Activated naive CD8-positive, alpha-beta T cell treated with anti-CD3 and anti-CD28 coated beads, Interleukin-2, amount 50 U/mL, for 24 hours (primary cell): ENCODE measurements at regions not wholly inside any gene's neighbourhood (a gene's known extent, or its start where the extent isn't known, plus 50 kb on each side); places are given as distances from the start of the nearest gene placed in this dataset.

Source experiments
- ATAC-seq: fragments of 150-1000 bp; cut with Tn5 transposase; one replicate; pipeline ENCODE4 v1.10.0; 2021
- DNase-seq: peaks from one replicate; pipeline ENCODE4 v3.0.0; 2021
- H3K27ac Mint-ChIP-seq: one replicate; pipeline ENCODE4 v1.8.0; 2021; ENCODE audit warnings: mild to moderate bottlenecking, mixed read lengths
- H3K27me3 Mint-ChIP-seq: one replicate; pipeline ENCODE4 v1.8.0; 2021; ENCODE audit warnings: mixed read lengths
- H3K36me3 Mint-ChIP-seq: one replicate; pipeline ENCODE4 v1.8.0; 2021; ENCODE audit warnings: low read depth, mixed read lengths
- H3K4me1 Mint-ChIP-seq: one replicate; pipeline ENCODE4 v1.8.0; 2021; ENCODE audit warnings: mixed read lengths
- H3K4me3 Mint-ChIP-seq: one replicate; pipeline ENCODE4 v1.8.0; 2021; ENCODE audit warnings: mild to moderate bottlenecking, moderate library complexity, mixed read lengths
- H3K9me3 Mint-ChIP-seq: one replicate; pipeline ENCODE4 v1.8.0; 2021; ENCODE audit warnings: mixed read lengths

GRCh38 chr6:4607793-4608192 is 168.4 kb upstream of the CDYL start:
- peaks cover 6% of the 10 kb centered on the region for H3K27me3 Mint-ChIP-seq
- no peaks in the 10 kb centered on the region for H3K9me3 Mint-ChIP-seq
- no peaks in the 10 kb centered on the region for H3K36me3 Mint-ChIP-seq
- peaks cover 23% of the 10 kb centered on the region for H3K4me1 Mint-ChIP-seq
- ATAC-seq (no peak), DNase-seq (no peak)
- no peak overlapping the region for H3K4me3 Mint-ChIP-seq
- H3K27ac Mint-ChIP-seq, result peak overlapping the region; percentile 33

GRCh38 chr6:4606821-4607704 is 169.1 kb upstream of the CDYL start:
- no peak for DNase-seq
- Mint-ChIP-seq H3K4me3 (no peak overlapping the region), H3K9me3 (no peaks in the 10 kb centered on the region), H3K36me3 (no peaks in the 10 kb centered on the region), H3K27ac (no peak overlapping the region), H3K27me3 (peaks cover 6% of the 10 kb centered on the region), H3K4me1 (peaks cover 23% of the 10 kb centered on the region)
- ATAC-seq, result no peak

GRCh38 chr6:4606016-4606415 is 170.2 kb upstream of the CDYL start:
- no peak for ATAC-seq
- H3K4me1 Mint-ChIP-seq, result peaks cover 22% of the 10 kb centered on the region
- H3K27ac Mint-ChIP-seq, result no peak overlapping the region
- DNase-seq, result no peak
- no peak overlapping the region for H3K4me3 Mint-ChIP-seq
- peaks cover 6% of the 10 kb centered on the region for H3K27me3 Mint-ChIP-seq
- no peaks in the 10 kb centered on the region for H3K9me3 Mint-ChIP-seq
- no peaks in the 10 kb centered on the region for H3K36me3 Mint-ChIP-seq

GRCh38 chr6:4603856-4604369 is 172.3 kb upstream of the CDYL start:
- ATAC-seq, result no peak
- DNase-seq, result no peak
- H3K9me3 Mint-ChIP-seq, result no peaks in the 10 kb centered on the region
- peaks cover 4% of the 10 kb centered on the region for H3K27me3 Mint-ChIP-seq
- no peak overlapping the region for H3K4me3 Mint-ChIP-seq
- peaks cover 15% of the 10 kb centered on the region for H3K4me1 Mint-ChIP-seq
- no peaks in the 10 kb centered on the region for H3K36me3 Mint-ChIP-seq
- no peak overlapping the region for H3K27ac Mint-ChIP-seq

GRCh38 chr6:4603291-4603690 is 172.9 kb upstream of the CDYL start:
- Mint-ChIP-seq H3K4me1 (peaks cover 15% of the 10 kb centered on the region), H3K27ac (no peak overlapping the region), H3K4me3 (no peak overlapping the region), H3K36me3 (no peaks in the 10 kb centered on the region), H3K27me3 (peaks cover 8% of the 10 kb centered on the region), H3K9me3 (no peaks in the 10 kb centered on the region)
- DNase-seq (no peak), ATAC-seq (no peak)

- DNase-seq (no peak), ATAC-seq (no peak)
- no peaks in the 10 kb centered on the region for H3K36me3 Mint-ChIP-seq
- peaks cover 8% of the 10 kb centered on the region for H3K27me3 Mint-ChIP-seq
- peaks cover 1% of the 10 kb centered on the region for H3K4me1 Mint-ChIP-seq
- H3K4me3 Mint-ChIP-seq, result no peak overlapping the region
- no peaks in the 10 kb centered on the region for H3K9me3 Mint-ChIP-seq
- no peak overlapping the region for H3K27ac Mint-ChIP-seq
These were observed 176.3 kb upstream of the CDYL start for GRCh38 chr6:4599924-4600323.

GRCh38 chr6:4598384-4598995 is 177.7 kb upstream of the CDYL start:
- H3K9me3 Mint-ChIP-seq, result no peaks in the 10 kb centered on the region
- H3K4me3 Mint-ChIP-seq, result no peak overlapping the region
- peaks cover 9% of the 10 kb centered on the region for H3K4me1 Mint-ChIP-seq
- ATAC-seq, result no peak
- no peaks in the 10 kb centered on the region for H3K36me3 Mint-ChIP-seq
- no peak overlapping the region for H3K27ac Mint-ChIP-seq
- peaks cover 8% of the 10 kb centered on the region for H3K27me3 Mint-ChIP-seq
- DNase-seq, result no peak

GRCh38 chr6:4593951-4594350 is 182.3 kb upstream of the CDYL start:
- peaks cover 14% of the 10 kb centered on the region for H3K27me3 Mint-ChIP-seq
- ATAC-seq, result peak; percentile 65
- no peaks in the 10 kb centered on the region for H3K9me3 Mint-ChIP-seq
- peaks cover 9% of the 10 kb centered on the region for H3K4me1 Mint-ChIP-seq
- no peak for DNase-seq
- H3K36me3 Mint-ChIP-seq, result no peaks in the 10 kb centered on the region
- H3K4me3 Mint-ChIP-seq, result no peak overlapping the region
- peak overlapping the region; percentile 24 for H3K27ac Mint-ChIP-seq

- no peak overlapping the region for H3K4me3 Mint-ChIP-seq
- H3K36me3 Mint-ChIP-seq, result no peaks in the 10 kb centered on the region
- ATAC-seq, result no peak
- peaks cover 12% of the 10 kb centered on the region for H3K27me3 Mint-ChIP-seq
- H3K4me1 Mint-ChIP-seq, result peaks cover 9% of the 10 kb centered on the region
- DNase-seq, result no peak
- no peaks in the 10 kb centered on the region for H3K9me3 Mint-ChIP-seq
- H3K27ac Mint-ChIP-seq, result no peak overlapping the region
These were observed 184.2 kb upstream of the CDYL start for GRCh38 chr6:4592026-4592425.

- Mint-ChIP-seq H3K27ac (no peak overlapping the region), H3K36me3 (no peaks in the 10 kb centered on the region), H3K9me3 (no peaks in the 10 kb centered on the region), H3K27me3 (peaks cover 10% of the 10 kb centered on the region), H3K4me3 (no peak overlapping the region), H3K4me1 (peaks cover 9% of the 10 kb centered on the region)
- ATAC-seq (no peak), DNase-seq (no peak)
These were observed 185.0 kb upstream of the CDYL start for GRCh38 chr6:4591218-4591617.

GRCh38 chr6:4589295-4589694 is 186.9 kb upstream of the CDYL start:
- Mint-ChIP-seq H3K4me3 (no peak overlapping the region), H3K4me1 (peaks cover 8% of the 10 kb centered on the region), H3K9me3 (no peaks in the 10 kb centered on the region), H3K27ac (no peak overlapping the region), H3K27me3 (peaks cover 10% of the 10 kb centered on the region), H3K36me3 (no peaks in the 10 kb centered on the region)
- DNase-seq, result no peak
- ATAC-seq, result no peak

GRCh38 chr6:4588581-4588980 is 187.6 kb upstream of the CDYL start:
- no peak for ATAC-seq
- no peak for DNase-seq
- Mint-ChIP-seq H3K9me3 (no peaks in the 10 kb centered on the region), H3K27ac (no peak overlapping the region), H3K27me3 (peaks cover 10% of the 10 kb centered on the region), H3K4me1 (peaks cover under 1% of the 10 kb centered on the region), H3K4me3 (no peak overlapping the region), H3K36me3 (no peaks in the 10 kb centered on the region)

GRCh38 chr6:4588163-4588562 is 188.0 kb upstream of the CDYL start:
- Mint-ChIP-seq H3K36me3 (no peaks in the 10 kb centered on the region), H3K27ac (no peak overlapping the region), H3K4me3 (no peak overlapping the region), H3K4me1 (no peaks in the 10 kb centered on the region), H3K9me3 (no peaks in the 10 kb centered on the region), H3K27me3 (peaks cover 10% of the 10 kb centered on the region)
- DNase-seq (no peak), ATAC-seq (no peak)

GRCh38 chr6:4587171-4587570 is 189.0 kb upstream of the CDYL start:
- Mint-ChIP-seq H3K27me3 (peaks cover 10% of the 10 kb centered on the region), H3K9me3 (no peaks in the 10 kb centered on the region), H3K4me1 (no peaks in the 10 kb centered on the region), H3K4me3 (no peak overlapping the region), H3K36me3 (no peaks in the 10 kb centered on the region), H3K27ac (no peak overlapping the region)
- ATAC-seq, result no peak
- no peak for DNase-seq

- no peak overlapping the region for H3K27ac Mint-ChIP-seq
- ATAC-seq, result no peak
- DNase-seq, result no peak
- H3K4me3 Mint-ChIP-seq, result no peak overlapping the region
- H3K27me3 Mint-ChIP-seq, result peaks cover 6% of the 10 kb centered on the region
- no peaks in the 10 kb centered on the region for H3K9me3 Mint-ChIP-seq
- no peaks in the 10 kb centered on the region for H3K4me1 Mint-ChIP-seq
- H3K36me3 Mint-ChIP-seq, result no peaks in the 10 kb centered on the region
These were observed 189.7 kb upstream of the CDYL start for GRCh38 chr6:4586469-4586859.
